ENCODE measurements at regions not wholly inside any gene's neighbourhood (a gene's known extent, or its start where the extent isn't known, plus 50 kb on each side); places are given as distances from the start of the nearest gene placed in this dataset.
"Not testable (repeated sequence)": the region's sequence is repeated elsewhere in the genome, so short reads cannot be mapped to it uniquely, and the experiment has no call there.

GRCh38 chr3:51610708-51611107 lies 60.3 kb upstream of the TEX264 start:
- Mint-ChIP-seq H3K9me3 (ENCODE audit: unreplicated experiment) (peaks cover 2% of the 10 kb centered on the region), H3K4me1 (ENCODE audit: low read depth, unreplicated experiment) (peaks cover 2% of the 10 kb centered on the region), H3K27me3 (ENCODE audit: low read depth, unreplicated experiment) (no peaks in the 10 kb centered on the region), H3K36me3 (ENCODE audit: low read depth, unreplicated experiment) (peaks cover 4% of the 10 kb centered on the region), H3K4me3 (ENCODE audit: unreplicated experiment) (no peak overlapping the region), H3K27ac (ENCODE audit: unreplicated experiment) (no peak overlapping the region)
- H3K9ac ChIP-seq (ENCODE audit: low read length) = no peak overlapping the region
- no peak overlapping the region for H3K27ac ChIP-seq (ENCODE audit: low read depth, low read length)
- no peak for DNase-seq (ENCODE audit: low read depth)
- H3K27me3 ChIP-seq (ENCODE audit: insufficient read depth, low read length) = no peaks in the 10 kb centered on the region
- TF ChIP-seq EZH2 (IDR thresholded peaks at IDR 0.05; ENCODE audit: insufficient read depth, low read length) = no peak
- TF ChIP-seq CTCF (IDR thresholded peaks at IDR 0.05; ENCODE audit: insufficient read depth, low read depth, low read length) = no peak
- no peak overlapping the region for H3K4me3 ChIP-seq (ENCODE audit: insufficient read depth, low read depth, low read length)
- no peak for FAIRE-seq
- H3K36me3 ChIP-seq (ENCODE audit: insufficient read depth, low read length) = no peaks in the 10 kb centered on the region
- no peaks in the 10 kb centered on the region for H3K4me1 ChIP-seq (ENCODE audit: insufficient read depth, low read length)
- H3K79me2 ChIP-seq (ENCODE audit: insufficient read depth, low read length) = peaks cover 41% of the 10 kb centered on the region
- H3K4me2 ChIP-seq (ENCODE audit: low read length) = no peak overlapping the region
- peaks cover 43% of the 10 kb centered on the region for H4K20me1 ChIP-seq (ENCODE audit: insufficient read depth, low read length)
- no peaks in the 10 kb centered on the region for H3K9me3 ChIP-seq (ENCODE audit: insufficient read depth, low read depth, low read length)
- no peak overlapping the region for H2AFZ ChIP-seq (ENCODE audit: low read depth, low read length)

- Histone ChIP-seq H3K27me3 (ENCODE audit: insufficient read depth, low read length) (no peaks in the 10 kb centered on the region), H3K27ac (ENCODE audit: low read depth, low read length) (no peak overlapping the region), H3K4me1 (ENCODE audit: insufficient read depth, low read length) (no peaks in the 10 kb centered on the region), H3K36me3 (ENCODE audit: insufficient read depth, low read length) (no peaks in the 10 kb centered on the region), H2AFZ (ENCODE audit: low read depth, low read length) (no peak overlapping the region), H3K4me3 (ENCODE audit: insufficient read depth, low read depth, low read length) (no peak overlapping the region), H3K9ac (ENCODE audit: low read length) (no peak overlapping the region), H4K20me1 (ENCODE audit: insufficient read depth, low read length) (peaks cover 62% of the 10 kb centered on the region), H3K9me3 (ENCODE audit: insufficient read depth, low read depth, low read length) (no peaks in the 10 kb centered on the region), H3K4me2 (ENCODE audit: low read length) (no peak overlapping the region), H3K79me2 (ENCODE audit: insufficient read depth, low read length) (peaks cover 78% of the 10 kb centered on the region)
- Mint-ChIP-seq H3K4me1 (ENCODE audit: low read depth, unreplicated experiment) (peaks cover 16% of the 10 kb centered on the region), H3K27ac (ENCODE audit: unreplicated experiment) (no peak overlapping the region), H3K9me3 (ENCODE audit: unreplicated experiment) (no peaks in the 10 kb centered on the region), H3K27me3 (ENCODE audit: low read depth, unreplicated experiment) (no peaks in the 10 kb centered on the region), H3K36me3 (ENCODE audit: low read depth, unreplicated experiment) (peaks cover 2% of the 10 kb centered on the region), H3K4me3 (ENCODE audit: unreplicated experiment) (no peak overlapping the region)
- no peak for FAIRE-seq
- TF ChIP-seq CTCF (IDR thresholded peaks at IDR 0.05; ENCODE audit: insufficient read depth, low read depth, low read length) = no peak
- TF ChIP-seq EZH2 (IDR thresholded peaks at IDR 0.05; ENCODE audit: insufficient read depth, low read length) = no peak
- no peak for DNase-seq (ENCODE audit: low read depth)
These were observed 53.5 kb upstream of the TEX264 start for GRCh38 chr3:51617597-51617996.

- H3K36me3 ChIP-seq (ENCODE audit: insufficient read depth, low read length); H3K9me3 ChIP-seq (ENCODE audit: insufficient read depth, low read depth, low read length); H3K4me1 ChIP-seq (ENCODE audit: insufficient read depth, low read length); H3K27ac Mint-ChIP-seq (ENCODE audit: unreplicated experiment); H3K9me3 Mint-ChIP-seq (ENCODE audit: unreplicated experiment); H3K27me3 Mint-ChIP-seq (ENCODE audit: low read depth, unreplicated experiment); H3K27ac ChIP-seq (ENCODE audit: low read depth, low read length); H3K4me3 ChIP-seq (ENCODE audit: insufficient read depth, low read depth, low read length); H3K4me2 ChIP-seq (ENCODE audit: low read length); H3K36me3 Mint-ChIP-seq (ENCODE audit: low read depth, unreplicated experiment); H2AFZ ChIP-seq (ENCODE audit: low read depth, low read length); FAIRE-seq; H3K27me3 ChIP-seq (ENCODE audit: insufficient read depth, low read length); H3K9ac ChIP-seq (ENCODE audit: low read length); H3K4me3 Mint-ChIP-seq (ENCODE audit: unreplicated experiment); DNase-seq (ENCODE audit: low read depth): not testable (repeated sequence)
- peaks cover 16% of the 10 kb centered on the region for H3K4me1 Mint-ChIP-seq (ENCODE audit: low read depth, unreplicated experiment)
- Histone ChIP-seq H3K79me2 (ENCODE audit: insufficient read depth, low read length) (peaks cover 80% of the 10 kb centered on the region), H4K20me1 (ENCODE audit: insufficient read depth, low read length) (peaks cover 66% of the 10 kb centered on the region)
These were observed 53.0 kb upstream of the TEX264 start for GRCh38 chr3:51618038-51618437.

Measured in astrocyte (in vitro differentiated cells and primary cell).